PC-3 (cell line): ENCODE measurements at regions not wholly inside any gene's neighbourhood (a gene's known extent, or its start where the extent isn't known, plus 50 kb on each side); places are given as distances from the start of the nearest gene placed in this dataset.

Experiments used
- ATAC-seq: fragments of 200-7000 bp; cut with Tn5 transposase; 2 replicates; pipeline ENCODE4 v1.9.1; 2020; ENCODE audit warnings: mild to moderate bottlenecking, moderate library complexity
- BruUV-seq: library from RNA; stranded (reverse); fragments of 400-500 nt; replicated peaks from 2 replicates; lab custom pipeline; 2021; lab: Mats Ljungman, UMichigan
- CTCF ChIA-PET: fragments of 300-600 bp; sonication (Branson Sonifier 250); formaldehyde crosslinking; loops from one replicate; lab custom pipeline; 2022; ENCODE audit warnings: antibody characterized with exemption; lab: Charles Lee
- POLR2A ChIA-PET: fragments of 300-600 bp; sonication (Branson Sonifier 250); formaldehyde crosslinking; loops from one replicate; lab custom pipeline; 2022; ENCODE audit warnings: antibody characterized with exemption; ENCODE audit not compliant: unreplicated experiment; lab: Charles Lee
- DNase-seq: peaks from one replicate; pipeline ENCODE4 v3.0.0-alpha.2; 2015
- H2AFZ ChIP-seq: fragments of 300-600 bp; sonication (generic); 2 replicates; pipeline ENCODE4 v1.6.0; 2016; ENCODE audit warnings: antibody characterized with exemption, low read length
- H3F3A ChIP-seq: fragments of 300-600 bp; sonication (generic); one replicate; pipeline ENCODE4 v1.6.0; 2017; ENCODE audit warnings: antibody characterized with exemption, low read length, control low read depth, mild to moderate bottlenecking; ENCODE audit not compliant: unreplicated experiment
- H3K27ac ChIP-seq: fragments of 300-600 bp; sonication (generic); 2 replicates; pipeline ENCODE4 v1.5.1; 2016; ENCODE audit warnings: mild to moderate bottlenecking, low read length
- H3K27me3 ChIP-seq: fragments of 300-600 bp; sonication (generic); 2 replicates; pipeline ENCODE4 v1.6.1; 2016; ENCODE audit warnings: low read length, mixed read lengths
- H3K36me3 ChIP-seq: fragments of 300-600 bp; sonication (generic); 2 replicates; pipeline ENCODE4 v1.6.1; 2016; ENCODE audit warnings: low read depth, mixed run types, low read length, mixed read lengths
- H3K4me1 ChIP-seq: fragments of 300-600 bp; sonication (generic); 2 replicates; pipeline ENCODE4 v1.5.1; 2016; ENCODE audit warnings: low read length; ENCODE audit not compliant: insufficient read depth
- H3K4me2 ChIP-seq: fragments of 300-600 bp; sonication (generic); 2 replicates; pipeline ENCODE4 v1.6.0; 2016; ENCODE audit warnings: low read length
- H3K4me3 ChIP-seq: fragments of 300-600 bp; sonication (generic); 2 replicates; pipeline ENCODE4 v1.5.1; 2016; ENCODE audit warnings: mild to moderate bottlenecking, low read length, mixed read lengths
- H3K79me2 ChIP-seq: fragments of 300-600 bp; sonication (generic); 2 replicates; pipeline ENCODE4 v1.6.1; 2017; ENCODE audit warnings: low read length, mixed read lengths
- H3K9ac ChIP-seq: fragments of 300-600 bp; sonication (generic); 2 replicates; pipeline ENCODE4 v1.6.0; 2016; ENCODE audit warnings: mild to moderate bottlenecking, low read length
- H3K9me2 ChIP-seq: fragments of 300-600 bp; sonication (generic); replicated peaks from 2 replicates; pipeline ENCODE4 v1.6.1; 2016; ENCODE audit warnings: mixed run types, low read length, mixed read lengths
- H3K9me3 ChIP-seq: fragments of 300-600 bp; sonication (generic); 2 replicates; pipeline ENCODE4 v1.6.1; 2016; ENCODE audit warnings: low read length, mixed read lengths
- H4K20me1 ChIP-seq: fragments of 300-600 bp; sonication (generic); 2 replicates; pipeline ENCODE4 v1.6.1; 2016; ENCODE audit warnings: low read length, mixed read lengths
- CTCF ChIP-seq: fragments of 300-600 bp; sonication (generic); conservative IDR thresholded peaks from 2 replicates; pipeline ENCODE4 v1.5.1; 2017; ENCODE audit warnings: antibody characterized with exemption, low read depth, mild to moderate bottlenecking, low read length
- EZH2 ChIP-seq: fragments of 300-600 bp; sonication (generic); IDR thresholded peaks from one replicate; pipeline ENCODE4 v1.6.1; 2017; ENCODE audit warnings: antibody characterized with exemption, mild to moderate bottlenecking, low read length; ENCODE audit not compliant: unreplicated experiment
- EZH2phosphoT487 ChIP-seq: fragments of 300-600 bp; sonication (generic); IDR thresholded peaks from 2 replicates; pipeline ENCODE4 v1.6.1; 2018; ENCODE audit warnings: mild to moderate bottlenecking, antibody characterized with exemption, low read length, borderline replicate concordance
- intact Hi-C: fragments of 100-400 bp; cut with micrococcal nuclease; formaldehyde crosslinking; loops from 2 replicates; pipeline ENCODE4 v1.9.0; 2023

- no peak for ATAC-seq
- H3K9me3 ChIP-seq: 0 out of 2 replicates have a peak, but pooled peaks cover 10% of the 10 kb centered on the region
Observed at GRCh38 chr9:118527261-118527660, 823.1 kb downstream of the TLR4 start.

DNA sequence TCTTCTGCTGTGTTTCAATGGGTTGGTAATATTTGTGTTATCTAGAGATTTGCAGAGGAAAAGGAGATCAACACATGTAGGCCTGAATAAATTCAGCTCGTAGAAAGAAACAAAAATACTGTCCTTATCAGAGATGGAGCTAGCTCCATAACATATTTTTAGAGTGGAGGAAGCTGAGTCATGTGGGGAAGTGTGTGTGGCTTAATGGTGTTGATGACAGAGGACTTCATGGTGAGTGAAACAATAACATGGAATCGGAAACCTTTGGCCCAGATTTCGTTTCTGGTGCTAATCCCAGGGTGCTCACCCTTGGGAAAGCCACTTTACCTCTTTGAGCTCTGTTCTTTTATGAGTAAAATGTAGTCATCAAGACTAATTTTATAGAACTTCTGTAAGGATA lies 825.0 kb downstream of the TLR4 start:
- TF ChIP-seq CTCF: no peak
- TF ChIP-seq EZH2phosphoT487: no peak
- TF ChIP-seq EZH2: no peak
- no peaks in the 10 kb centered on the region for H3K9me2 ChIP-seq
- no peaks in the 10 kb centered on the region for H3K36me3 ChIP-seq
- ChIA-PET CTCF (no interaction called here), POLR2A (no interaction called here)
- no peaks in the 10 kb centered on the region for H4K20me1 ChIP-seq
- no peaks in the 10 kb centered on the region for H3F3A ChIP-seq
- no peak for DNase-seq
- intact Hi-C loops: no loop called here
- 0 out of 2 replicates have a peak, but pooled peaks cover 5% of the 10 kb centered on the region for H3K9me3 ChIP-seq
- no peak overlapping the region for H3K4me2 ChIP-seq
- H3K79me2 ChIP-seq: no peaks in the 10 kb centered on the region
- no peak overlapping the region for H3K27ac ChIP-seq
- H3K9ac ChIP-seq: no peak overlapping the region
- H2AFZ ChIP-seq: no peak overlapping the region
- no peaks in the 10 kb centered on the region for H3K4me1 ChIP-seq
- ATAC-seq: no peak
- H3K27me3 ChIP-seq: no peaks in the 10 kb centered on the region
- no TSS peak for BruUV-seq
- H3K4me3 ChIP-seq: no peak overlapping the region

More at GRCh38 chr9:118527261-118527660, 823.1 kb downstream of the TLR4 start:
- ChIA-PET POLR2A (no interaction called here), CTCF (no interaction called here)
- no TSS peak for BruUV-seq
- Histone ChIP-seq H3K36me3 (no peaks in the 10 kb centered on the region), H3K27me3 (no peaks in the 10 kb centered on the region), H3F3A (no peaks in the 10 kb centered on the region), H4K20me1 (no peaks in the 10 kb centered on the region), H3K4me1 (no peaks in the 10 kb centered on the region), H3K9me2 (no peaks in the 10 kb centered on the region), H3K27ac (no peak overlapping the region), H3K4me2 (no peak overlapping the region), H3K9ac (no peak overlapping the region), H3K79me2 (no peaks in the 10 kb centered on the region), H3K4me3 (no peak overlapping the region), H2AFZ (no peak overlapping the region)
- intact Hi-C loops: no loop called here
- TF ChIP-seq EZH2phosphoT487: no peak
- TF ChIP-seq EZH2: no peak
- no peak for TF ChIP-seq CTCF
- DNase-seq: no peak

DNA sequence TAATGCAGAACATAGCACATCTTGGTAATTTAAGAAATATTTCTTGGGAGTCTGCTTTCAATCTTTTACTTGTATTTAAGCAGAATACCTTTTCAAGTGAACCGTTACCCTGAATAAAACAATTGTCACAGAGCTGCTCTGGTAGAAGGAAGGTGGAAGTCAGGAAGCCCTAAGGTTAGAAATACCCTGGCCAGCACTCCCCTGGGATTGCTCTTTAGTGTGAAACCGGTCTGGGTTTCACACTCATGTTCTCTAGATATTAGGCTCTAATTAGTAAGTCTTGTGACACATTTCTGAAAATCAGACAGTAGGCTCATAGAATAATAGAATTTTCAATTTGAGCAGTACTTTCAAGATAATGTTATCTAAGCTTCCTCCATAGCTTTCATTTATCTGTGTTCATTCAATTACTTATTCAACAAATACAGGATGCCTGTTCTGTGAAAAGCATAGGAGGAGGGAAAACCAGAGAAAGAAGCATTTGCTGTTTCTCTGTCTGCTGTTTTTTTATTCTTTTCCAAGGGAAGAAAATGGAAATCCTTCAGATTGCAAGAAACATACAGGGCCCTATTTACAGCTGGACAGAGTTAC lies 825.5 kb downstream of the TLR4 start:
- Histone ChIP-seq H3F3A (no peaks in the 10 kb centered on the region), H3K27ac (no peak overlapping the region), H4K20me1 (no peaks in the 10 kb centered on the region), H3K9me3 (no peaks in the 10 kb centered on the region), H3K4me3 (no peak overlapping the region), H3K4me2 (no peak overlapping the region), H3K79me2 (no peaks in the 10 kb centered on the region), H3K36me3 (no peaks in the 10 kb centered on the region), H3K9ac (no peak overlapping the region), H3K4me1 (no peaks in the 10 kb centered on the region), H3K27me3 (no peaks in the 10 kb centered on the region), H2AFZ (no peak overlapping the region), H3K9me2 (no peaks in the 10 kb centered on the region)
- intact Hi-C loops: no loop called here
- CTCF ChIA-PET: no interaction called here
- POLR2A ChIA-PET: no interaction called here
- DNase-seq: no peak
- no peak for ATAC-seq
- no TSS peak for BruUV-seq
- TF ChIP-seq EZH2 (no peak), EZH2phosphoT487 (no peak), CTCF (no peak)
